Neural progenitor cell (in vitro differentiated cells): ENCODE measurements at regions not wholly inside any gene's neighbourhood (a gene's known extent, or its start where the extent isn't known, plus 50 kb on each side); places are given as distances from the start of the nearest gene placed in this dataset.

ENCODE experiments used
- DNase-seq: peaks from one replicate; pipeline ENCODE4 v3.0.0-alpha.2; 2016; ENCODE audit warnings: low spot score
- H2AFZ ChIP-seq: fragments of 200-600 bp; sonication (generic); replicated peaks from 2 replicates; pipeline ENCODE4 v1.6.1; 2016; ENCODE audit warnings: antibody characterized with exemption
- H3F3A ChIP-seq: fragments of 200-600 bp; sonication (generic); 2 replicates; pipeline ENCODE4 v1.6.1; 2016; ENCODE audit warnings: antibody characterized with exemption, low read depth
- H3K27ac ChIP-seq: fragments of 200-600 bp; sonication (generic); 2 replicates; pipeline ENCODE4 v1.5.1; 2016; ENCODE audit warnings: mild to moderate bottlenecking
- H3K27me3 ChIP-seq: fragments of 200-600 bp; sonication (generic); 2 replicates; pipeline ENCODE4 v1.6.1; 2016; ENCODE audit warnings: mild to moderate bottlenecking, moderate library complexity
- H3K36me3 ChIP-seq: fragments of 200-600 bp; sonication (generic); 2 replicates; pipeline ENCODE4 v1.5.1; 2016
- H3K4me1 ChIP-seq: fragments of 200-600 bp; sonication (generic); 2 replicates; pipeline ENCODE4 v1.6.1; 2016; ENCODE audit warnings: mixed run types
- H3K4me2 ChIP-seq: fragments of 200-600 bp; sonication (generic); 2 replicates; pipeline ENCODE4 v1.6.1; 2016
- H3K4me3 ChIP-seq: fragments of 200-600 bp; sonication (generic); 2 replicates; pipeline ENCODE4 v1.5.1; 2016
- H3K79me2 ChIP-seq: fragments of 200-600 bp; sonication (generic); 2 replicates; pipeline ENCODE4 v1.6.1; 2016; ENCODE audit warnings: low read depth
- H3K9ac ChIP-seq: fragments of 200-600 bp; sonication (generic); 2 replicates; pipeline ENCODE4 v1.6.1; 2016
- H3K9me3 ChIP-seq: fragments of 200-600 bp; sonication (generic); 2 replicates; pipeline ENCODE4 v1.5.1; 2016; ENCODE audit warnings: low read depth
- H4K20me1 ChIP-seq: fragments of 200-600 bp; sonication (generic); 2 replicates; pipeline ENCODE4 v1.6.1; 2016; ENCODE audit warnings: low read depth
- H3K27ac Mint-ChIP-seq: 3 replicates; pipeline ENCODE4 v1.8.0; 2021; ENCODE audit warnings: mixed read lengths
- H3K27me3 Mint-ChIP-seq: 2 replicates; pipeline ENCODE4 v1.8.0; 2022; ENCODE audit warnings: low read depth, mild to moderate bottlenecking, inconsistent platforms, moderate library complexity, mixed read lengths; ENCODE audit not compliant: insufficient read depth
- H3K36me3 Mint-ChIP-seq: 3 replicates; pipeline ENCODE4 v1.8.0; 2021; ENCODE audit warnings: mixed read lengths
- H3K4me1 Mint-ChIP-seq: 3 replicates; pipeline ENCODE4 v1.8.0; 2021; ENCODE audit warnings: mixed read lengths
- H3K4me3 Mint-ChIP-seq: 3 replicates; pipeline ENCODE4 v1.8.0; 2021; ENCODE audit warnings: mild to moderate bottlenecking, moderate library complexity, mixed read lengths
- H3K9me3 Mint-ChIP-seq: 3 replicates; pipeline ENCODE4 v1.8.0; 2020; ENCODE audit warnings: mixed read lengths
- EZH2 ChIP-seq: fragments of 200-600 bp; sonication (generic); IDR thresholded peaks from 2 replicates; pipeline ENCODE4 v1.6.1; 2017; ENCODE audit warnings: antibody characterized with exemption, mild to moderate bottlenecking, moderate library complexity
- EZH2phosphoT487 ChIP-seq: fragments of 200-600 bp; sonication (generic); IDR thresholded peaks from 2 replicates; pipeline ENCODE4 v1.6.1; 2017; ENCODE audit warnings: antibody characterized with exemption
- TF ChIP-seq, protein P1 (sequence below): fragments of 200-600 bp; sonication (generic); IDR thresholded peaks from 2 replicates; pipeline ENCODE4 v1.5.1; 2017; ENCODE audit warnings: antibody characterized with exemption, mild to moderate bottlenecking

DNA sequence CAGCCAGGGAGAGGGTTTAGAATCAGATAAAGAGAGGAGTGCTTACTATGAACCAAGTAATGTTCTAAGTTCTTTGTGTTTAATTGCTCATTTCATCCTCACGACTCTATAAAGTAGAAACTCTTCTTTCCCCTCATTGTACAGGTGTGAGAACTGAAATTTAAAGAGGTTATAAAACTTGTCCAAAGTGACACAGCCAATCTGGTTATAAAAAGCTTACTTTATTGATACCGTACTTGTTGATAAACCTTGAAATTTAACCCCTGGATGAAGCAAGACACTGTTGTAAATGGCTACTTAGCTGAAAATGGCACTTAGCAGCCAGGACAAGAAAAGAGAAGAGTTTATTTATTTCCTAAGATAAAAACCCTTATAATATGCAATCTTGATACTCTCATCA is 702.4 kb downstream of the KCTD16 start:
- Histone ChIP-seq H3K4me3 (no peak overlapping the region), H3K27me3 (no peaks in the 10 kb centered on the region), H4K20me1 (no peaks in the 10 kb centered on the region), H3K27ac (no peak overlapping the region), H3K4me1 (no peaks in the 10 kb centered on the region), H3K9me3 (no peaks in the 10 kb centered on the region), H3K9ac (no peak overlapping the region), H3K36me3 (no peaks in the 10 kb centered on the region), H3F3A (no peaks in the 10 kb centered on the region), H2AFZ (no peak overlapping the region), H3K4me2 (no peak overlapping the region), H3K79me2 (no peaks in the 10 kb centered on the region)
- TF ChIP-seq, protein P1, sequence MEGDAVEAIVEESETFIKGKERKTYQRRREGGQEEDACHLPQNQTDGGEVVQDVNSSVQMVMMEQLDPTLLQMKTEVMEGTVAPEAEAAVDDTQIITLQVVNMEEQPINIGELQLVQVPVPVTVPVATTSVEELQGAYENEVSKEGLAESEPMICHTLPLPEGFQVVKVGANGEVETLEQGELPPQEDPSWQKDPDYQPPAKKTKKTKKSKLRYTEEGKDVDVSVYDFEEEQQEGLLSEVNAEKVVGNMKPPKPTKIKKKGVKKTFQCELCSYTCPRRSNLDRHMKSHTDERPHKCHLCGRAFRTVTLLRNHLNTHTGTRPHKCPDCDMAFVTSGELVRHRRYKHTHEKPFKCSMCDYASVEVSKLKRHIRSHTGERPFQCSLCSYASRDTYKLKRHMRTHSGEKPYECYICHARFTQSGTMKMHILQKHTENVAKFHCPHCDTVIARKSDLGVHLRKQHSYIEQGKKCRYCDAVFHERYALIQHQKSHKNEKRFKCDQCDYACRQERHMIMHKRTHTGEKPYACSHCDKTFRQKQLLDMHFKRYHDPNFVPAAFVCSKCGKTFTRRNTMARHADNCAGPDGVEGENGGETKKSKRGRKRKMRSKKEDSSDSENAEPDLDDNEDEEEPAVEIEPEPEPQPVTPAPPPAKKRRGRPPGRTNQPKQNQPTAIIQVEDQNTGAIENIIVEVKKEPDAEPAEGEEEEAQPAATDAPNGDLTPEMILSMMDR: no peak
- TF ChIP-seq EZH2 (no peak), EZH2phosphoT487 (no peak)
- Mint-ChIP-seq H3K4me1 (no peaks in the 10 kb centered on the region), H3K27ac (no peak overlapping the region), H3K27me3 (no peaks in the 10 kb centered on the region), H3K9me3 (no peaks in the 10 kb centered on the region), H3K4me3 (no peak overlapping the region), H3K36me3 (no peaks in the 10 kb centered on the region)
- DNase-seq: no peak

DNA sequence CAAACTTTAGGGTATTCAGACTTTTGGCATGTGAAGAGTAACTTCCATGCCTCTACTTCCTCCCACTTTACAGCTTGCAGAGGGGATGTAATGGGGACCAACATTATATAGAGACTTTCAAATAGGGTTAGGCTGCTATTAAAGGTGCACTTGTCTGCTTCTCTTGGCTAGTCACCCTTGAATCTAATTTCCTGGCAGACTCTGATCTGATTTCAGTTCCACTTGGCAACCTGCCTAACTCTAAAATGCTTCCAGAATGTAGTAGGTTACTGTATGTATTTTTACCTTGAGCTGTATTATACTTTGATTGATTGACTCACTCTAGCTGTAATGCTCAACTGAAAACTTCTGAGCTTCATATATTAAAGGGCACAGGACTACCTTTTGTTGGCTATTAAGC is 693.4 kb downstream of the KCTD16 start:
- no peak for DNase-seq
- Histone ChIP-seq H2AFZ (no peak overlapping the region), H3K79me2 (no peaks in the 10 kb centered on the region), H3K4me3 (no peak overlapping the region), H4K20me1 (no peaks in the 10 kb centered on the region), H3K36me3 (no peaks in the 10 kb centered on the region), H3K9me3 (no peaks in the 10 kb centered on the region), H3F3A (no peaks in the 10 kb centered on the region), H3K4me2 (no peak overlapping the region), H3K27me3 (no peaks in the 10 kb centered on the region), H3K27ac (no peak overlapping the region), H3K9ac (no peak overlapping the region), H3K4me1 (no peaks in the 10 kb centered on the region)
- no peak overlapping the region for H3K4me3 Mint-ChIP-seq
- TF ChIP-seq, protein P1: no peak
- no peak for TF ChIP-seq EZH2phosphoT487
- no peak for TF ChIP-seq EZH2
- no peaks in the 10 kb centered on the region for H3K27me3 Mint-ChIP-seq
- H3K9me3 Mint-ChIP-seq: no peaks in the 10 kb centered on the region
- H3K36me3 Mint-ChIP-seq: no peaks in the 10 kb centered on the region
- no peak overlapping the region for H3K27ac Mint-ChIP-seq
- no peaks in the 10 kb centered on the region for H3K4me1 Mint-ChIP-seq

DNA sequence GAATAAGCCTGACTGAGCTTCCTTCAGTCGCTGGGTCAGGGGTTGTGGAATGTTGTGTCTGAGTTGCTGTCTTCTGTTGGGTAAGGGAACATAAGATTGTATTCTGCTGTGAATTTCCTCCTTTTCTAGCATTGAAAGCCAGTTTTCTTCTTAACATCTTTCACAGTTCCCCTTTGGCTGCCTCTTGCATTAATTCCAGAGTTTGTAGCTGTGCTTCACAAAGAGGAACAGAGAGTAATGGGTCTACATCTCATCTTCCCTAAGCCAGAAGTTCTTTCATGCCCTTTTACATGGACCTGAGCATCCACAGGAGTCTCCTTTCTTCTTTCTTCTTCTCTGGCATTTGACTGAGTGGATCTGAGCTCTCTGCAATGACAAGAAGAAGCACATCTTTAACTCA is 686.8 kb downstream of the KCTD16 start:
- Histone ChIP-seq H2AFZ (peak overlapping the region; percentile 58), H4K20me1 (no peaks in the 10 kb centered on the region), H3K4me3 (no peak overlapping the region), H3K36me3 (no peaks in the 10 kb centered on the region), H3K79me2 (no peaks in the 10 kb centered on the region), H3F3A (no peaks in the 10 kb centered on the region), H3K27me3 (no peaks in the 10 kb centered on the region), H3K9me3 (no peaks in the 10 kb centered on the region), H3K27ac (no peak overlapping the region), H3K9ac (no peak overlapping the region), H3K4me1 (peaks cover 9% of the 10 kb centered on the region), H3K4me2 (no peak overlapping the region)
- DNase-seq: no peak
- Mint-ChIP-seq H3K9me3 (no peaks in the 10 kb centered on the region), H3K4me1 (no peaks in the 10 kb centered on the region), H3K27ac (no peak overlapping the region), H3K4me3 (no peak overlapping the region), H3K27me3 (no peaks in the 10 kb centered on the region), H3K36me3 (no peaks in the 10 kb centered on the region)
- no peak for TF ChIP-seq EZH2
- no peak for TF ChIP-seq EZH2phosphoT487
- TF ChIP-seq, protein P1: no peak

DNA sequence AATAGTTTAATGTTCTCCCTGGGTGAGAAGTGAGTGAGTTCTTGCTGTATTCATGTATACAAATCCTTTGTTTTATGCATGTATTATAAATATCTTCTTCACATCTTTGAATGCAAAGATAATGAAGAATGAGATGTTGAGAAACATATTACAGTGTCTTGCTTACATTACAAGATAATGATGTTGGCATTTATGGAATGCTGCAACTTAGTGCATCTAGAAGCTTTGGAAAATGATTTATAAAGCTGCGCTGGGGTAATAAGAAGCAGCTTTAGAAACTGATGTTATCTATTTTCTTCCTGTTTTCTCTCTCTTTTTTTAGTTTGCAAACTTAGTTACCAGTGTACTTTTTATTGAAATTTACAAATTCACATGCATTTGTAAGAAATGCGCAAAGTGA is 673.4 kb downstream of the KCTD16 start:
- H3K27me3 ChIP-seq: no peaks in the 10 kb centered on the region
- no peak overlapping the region for H3K4me3 ChIP-seq
- H3K79me2 ChIP-seq: no peaks in the 10 kb centered on the region
- Mint-ChIP-seq H3K27ac (no peak overlapping the region), H3K9me3 (peaks cover 2% of the 10 kb centered on the region), H3K4me1 (no peaks in the 10 kb centered on the region), H3K27me3 (peaks cover 2% of the 10 kb centered on the region), H3K4me3 (no peak overlapping the region), H3K36me3 (no peaks in the 10 kb centered on the region)
- H3K9ac ChIP-seq: no peak overlapping the region
- no peaks in the 10 kb centered on the region for H3K9me3 ChIP-seq
- no peaks in the 10 kb centered on the region for H3K36me3 ChIP-seq
- H2AFZ ChIP-seq: no peak overlapping the region
- TF ChIP-seq, protein P1: no peak
- TF ChIP-seq EZH2phosphoT487 (no peak), EZH2 (no peak)
- H3K4me2 ChIP-seq: no peak overlapping the region
- no peaks in the 10 kb centered on the region for H3F3A ChIP-seq
- no peaks in the 10 kb centered on the region for H3K4me1 ChIP-seq
- DNase-seq: no peak
- H4K20me1 ChIP-seq: no peaks in the 10 kb centered on the region
- no peak overlapping the region for H3K27ac ChIP-seq
